ENCODE measurements at regions not wholly inside any gene's neighbourhood (a gene's known extent, or its start where the extent isn't known, plus 50 kb on each side); places are given as distances from the start of the nearest gene placed in this dataset.
"Not testable (repeated sequence)": the region's sequence is repeated elsewhere in the genome, so short reads cannot be mapped to it uniquely, and the experiment has no call there.

- WGBS: 95% methylated on average over 5 of the region's 5 CpGs
- no peak overlapping the region for H3K4me3 ChIP-seq (ENCODE audit: low read length in 2 of 2)
- no peaks in the 10 kb centered on the region for H3K9me3 ChIP-seq (ENCODE audit: control insufficient read depth in 2 of 2, insufficient read depth in 1 of 2, low read length in 1 of 2)
- H3K4me1 ChIP-seq (ENCODE audit: control insufficient read depth in 2 of 2, insufficient read depth in 2 of 2, low read length in 2 of 2): no peaks in the 10 kb centered on the region
- H3K27me3 ChIP-seq (ENCODE audit: control insufficient read depth in 2 of 2, insufficient read depth in 1 of 2, low read length in 1 of 2): no peaks in the 10 kb centered on the region
- no peak overlapping the region for H3K27ac ChIP-seq (ENCODE audit: low read depth in 1 of 2, low read length in 1 of 2)
- DNase-seq (ENCODE audit: low read depth in 6 of 9, low spot score in 9 of 9): no peak
- no peaks in the 10 kb centered on the region for H3K36me3 ChIP-seq (ENCODE audit: control insufficient read depth in 2 of 2, insufficient read depth in 2 of 2, low read length in 1 of 2)
Observed at GRCh38 chr5:131107128-131107527, 57.9 kb downstream of the HINT1 start.

DNA sequence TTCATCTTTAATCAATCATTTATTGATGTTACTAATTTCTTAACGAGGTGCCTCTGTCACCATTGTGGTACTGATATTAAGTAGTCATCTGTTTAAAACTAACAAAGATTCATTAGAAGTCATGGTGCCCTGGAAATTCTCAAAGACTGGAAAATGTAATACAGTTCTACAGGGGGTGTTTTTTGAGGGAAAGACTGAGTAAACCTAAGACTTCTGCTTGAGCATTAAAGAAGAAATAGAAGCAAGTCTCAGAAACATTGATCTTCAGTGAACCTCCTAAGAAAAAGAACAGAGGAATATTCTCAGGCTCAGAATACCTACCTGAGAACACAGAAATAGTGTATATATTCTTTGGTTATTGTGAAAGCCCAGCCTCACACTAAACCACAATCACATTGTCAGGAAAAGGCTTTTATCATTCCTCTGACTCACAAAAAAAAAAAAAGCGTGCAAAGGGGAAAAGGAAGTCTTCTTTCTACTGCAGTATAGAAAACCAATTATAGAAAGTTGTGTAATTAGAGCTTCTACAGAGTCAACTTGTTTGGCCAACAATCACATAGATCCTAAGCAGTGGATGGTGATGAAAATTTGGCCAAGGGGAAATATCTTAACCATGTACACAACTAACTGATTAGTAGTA is 60.8 kb downstream of the HINT1 start:
- DNase-seq (ENCODE audit: low read depth in 6 of 9, low spot score in 9 of 9): peak in 1 of 9 donors; percentile 12
- H3K36me3 ChIP-seq (ENCODE audit: control insufficient read depth in 2 of 2, insufficient read depth in 2 of 2, low read length in 1 of 2): no peaks in the 10 kb centered on the region

GRCh38 chr5:131096774-131097710 is 68.0 kb downstream of the HINT1 start:
- no peak overlapping the region for H3K4me3 ChIP-seq (ENCODE audit: low read length in 2 of 2)
- 92% methylated on average over 2 of the region's 2 CpGs for WGBS
- no peaks in the 10 kb centered on the region for H3K4me1 ChIP-seq (ENCODE audit: control insufficient read depth in 2 of 2, insufficient read depth in 2 of 2, low read length in 2 of 2)
- DNase-seq (ENCODE audit: low read depth in 6 of 9, low spot score in 9 of 9): no peak
- no peak overlapping the region for H3K27ac ChIP-seq (ENCODE audit: low read depth in 1 of 2, low read length in 1 of 2)
- no peaks in the 10 kb centered on the region for H3K9me3 ChIP-seq (ENCODE audit: control insufficient read depth in 2 of 2, insufficient read depth in 1 of 2, low read length in 1 of 2)
- no peaks in the 10 kb centered on the region for H3K36me3 ChIP-seq (ENCODE audit: control insufficient read depth in 2 of 2, insufficient read depth in 2 of 2, low read length in 1 of 2)
- no peaks in the 10 kb centered on the region for H3K27me3 ChIP-seq (ENCODE audit: control insufficient read depth in 2 of 2, insufficient read depth in 1 of 2, low read length in 1 of 2)

More for the DNA sequence above, 60.8 kb downstream of the HINT1 start:
- Histone ChIP-seq H3K4me1 (ENCODE audit: control insufficient read depth in 2 of 2, insufficient read depth in 2 of 2, low read length in 2 of 2) (no peaks in the 10 kb centered on the region), H3K27ac (ENCODE audit: low read depth in 1 of 2, low read length in 1 of 2) (no peak overlapping the region), H3K27me3 (ENCODE audit: control insufficient read depth in 2 of 2, insufficient read depth in 1 of 2, low read length in 1 of 2) (no peaks in the 10 kb centered on the region), H3K9me3 (ENCODE audit: control insufficient read depth in 2 of 2, insufficient read depth in 1 of 2, low read length in 1 of 2) (no peaks in the 10 kb centered on the region), H3K4me3 (ENCODE audit: low read length in 2 of 2) (no peak overlapping the region)
- 49% methylated on average over 2 of the region's 2 CpGs for WGBS

DNA sequence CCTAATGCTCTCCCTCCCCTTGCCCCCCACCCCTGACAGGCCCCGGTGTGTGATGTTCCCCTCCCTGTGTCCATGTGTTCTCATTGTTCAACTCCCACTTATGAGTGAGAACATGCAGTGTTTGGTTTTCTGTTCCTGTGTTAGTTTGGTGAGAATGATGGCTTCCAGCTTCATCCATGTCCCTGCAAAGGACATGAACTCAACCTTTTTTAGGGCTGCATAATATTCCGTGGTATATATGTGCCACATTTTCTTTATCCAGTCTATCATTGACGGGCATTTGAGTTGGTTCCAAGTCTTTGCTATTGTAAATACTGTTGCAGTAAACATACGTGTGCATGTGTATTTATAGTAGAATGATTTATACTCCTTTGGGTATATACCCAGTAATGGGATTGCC is 69.5 kb downstream of the HINT1 start:
- not testable (repeated sequence) for H3K4me3 ChIP-seq (ENCODE audit: low read length in 2 of 2); H3K27me3 ChIP-seq (ENCODE audit: control insufficient read depth in 2 of 2, insufficient read depth in 1 of 2, low read length in 1 of 2); H3K9me3 ChIP-seq (ENCODE audit: control insufficient read depth in 2 of 2, insufficient read depth in 1 of 2, low read length in 1 of 2); DNase-seq (ENCODE audit: low read depth in 6 of 9, low spot score in 9 of 9); H3K36me3 ChIP-seq (ENCODE audit: control insufficient read depth in 2 of 2, insufficient read depth in 2 of 2, low read length in 1 of 2); H3K27ac ChIP-seq (ENCODE audit: low read depth in 1 of 2, low read length in 1 of 2); H3K4me1 ChIP-seq (ENCODE audit: control insufficient read depth in 2 of 2, insufficient read depth in 2 of 2, low read length in 2 of 2)
- WGBS: over 99% methylated on average over 4 of the region's 4 CpGs

DNA sequence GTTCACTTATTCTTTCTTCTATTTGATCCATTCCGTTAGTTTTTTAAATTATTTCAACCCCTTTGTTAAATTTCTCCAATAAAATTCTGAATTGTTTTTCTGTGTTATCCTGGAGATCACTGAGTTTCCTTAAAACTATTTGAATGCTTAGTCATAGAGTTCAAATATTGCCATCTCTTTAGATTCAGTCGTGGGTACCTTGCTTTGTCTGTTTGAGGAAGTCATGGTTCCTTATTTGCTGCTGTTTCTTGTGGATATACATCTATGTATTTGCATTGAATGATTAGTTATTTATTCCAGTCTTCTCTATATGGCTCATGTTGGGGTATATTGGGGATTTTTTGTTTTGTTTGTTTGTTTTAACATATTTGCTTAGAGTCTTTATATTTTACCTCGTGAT is 80.6 kb downstream of the HINT1 start:
- H3K36me3 ChIP-seq (ENCODE audit: control insufficient read depth in 2 of 2, insufficient read depth in 2 of 2, low read length in 1 of 2): no peaks in the 10 kb centered on the region
- WGBS: 63% methylated on average over 3 of the region's 3 CpGs

DNA sequence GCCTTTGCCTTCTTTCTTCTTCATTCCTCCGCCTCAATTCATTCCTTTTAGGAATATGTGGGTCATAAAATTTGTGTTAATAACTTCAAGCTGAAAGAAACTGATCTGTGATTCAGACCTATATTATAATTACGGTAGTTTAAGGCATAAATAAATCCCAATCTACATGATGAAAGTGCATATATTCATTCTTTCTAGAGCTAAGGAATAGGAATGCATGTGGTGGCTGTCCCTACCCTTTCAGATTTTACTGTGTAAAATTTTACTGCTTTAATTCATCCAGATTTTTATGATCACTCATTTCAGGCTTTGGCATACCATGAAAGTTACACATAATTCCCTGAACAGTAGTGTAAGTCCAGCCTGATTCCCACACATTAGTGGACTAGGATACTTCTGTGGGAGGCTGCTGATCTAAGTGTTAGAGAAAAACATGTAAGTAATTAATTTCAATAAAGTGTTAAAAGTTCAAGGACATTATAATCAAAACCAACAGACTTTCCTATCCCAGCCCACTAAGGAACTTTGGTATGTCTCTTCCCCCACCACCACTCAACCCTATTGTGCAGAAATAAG is 83.1 kb downstream of the HINT1 start:
- DNase-seq (ENCODE audit: low read depth in 6 of 9, low spot score in 9 of 9): no peak
- H3K27me3 ChIP-seq (ENCODE audit: control insufficient read depth in 2 of 2, insufficient read depth in 1 of 2, low read length in 1 of 2): no peaks in the 10 kb centered on the region
- no peaks in the 10 kb centered on the region for H3K4me1 ChIP-seq (ENCODE audit: control insufficient read depth in 2 of 2, insufficient read depth in 2 of 2, low read length in 2 of 2)
- no peaks in the 10 kb centered on the region for H3K36me3 ChIP-seq (ENCODE audit: control insufficient read depth in 2 of 2, insufficient read depth in 2 of 2, low read length in 1 of 2)
- no peak overlapping the region for H3K27ac ChIP-seq (ENCODE audit: low read depth in 1 of 2, low read length in 1 of 2)
- H3K4me3 ChIP-seq (ENCODE audit: low read length in 2 of 2): no peak overlapping the region
- H3K9me3 ChIP-seq (ENCODE audit: control insufficient read depth in 2 of 2, insufficient read depth in 1 of 2, low read length in 1 of 2): peaks cover 0 to under 1% of the 10 kb centered on the region in 2 donors
- WGBS: 97% methylated on average over 2 of the region's 2 CpGs

More for the DNA sequence above, 80.6 kb downstream of the HINT1 start:
- Histone ChIP-seq H3K27ac (ENCODE audit: low read depth in 1 of 2, low read length in 1 of 2) (no peak overlapping the region), H3K4me1 (ENCODE audit: control insufficient read depth in 2 of 2, insufficient read depth in 2 of 2, low read length in 2 of 2) (no peaks in the 10 kb centered on the region), H3K9me3 (ENCODE audit: control insufficient read depth in 2 of 2, insufficient read depth in 1 of 2, low read length in 1 of 2) (peaks cover 0 to 8% of the 10 kb centered on the region in 2 donors), H3K4me3 (ENCODE audit: low read length in 2 of 2) (no peak overlapping the region), H3K27me3 (ENCODE audit: control insufficient read depth in 2 of 2, insufficient read depth in 1 of 2, low read length in 1 of 2) (no peaks in the 10 kb centered on the region)
- no peak for DNase-seq (ENCODE audit: low read depth in 6 of 9, low spot score in 9 of 9)

DNA sequence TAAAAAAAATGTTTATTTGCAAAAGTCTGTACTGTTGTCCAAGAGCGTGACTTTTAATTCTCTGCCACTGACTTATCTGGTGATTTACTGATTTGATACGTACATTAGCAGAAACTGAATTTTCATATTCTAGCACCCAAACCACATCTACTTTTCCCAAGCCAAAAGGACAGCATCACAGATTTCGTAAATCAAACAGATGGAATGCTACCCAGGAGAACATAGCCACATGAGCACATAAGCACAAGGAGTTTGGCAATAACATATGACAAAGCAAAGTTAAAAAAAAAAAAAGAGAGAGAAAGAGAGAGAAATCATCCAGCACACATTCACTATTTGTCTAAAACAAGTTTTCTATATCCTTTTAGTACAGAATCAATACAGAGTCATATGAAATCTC is 83.7 kb downstream of the HINT1 start:
- Histone ChIP-seq H3K36me3 (ENCODE audit: control insufficient read depth in 2 of 2, insufficient read depth in 2 of 2, low read length in 1 of 2) (no peaks in the 10 kb centered on the region), H3K27me3 (ENCODE audit: control insufficient read depth in 2 of 2, insufficient read depth in 1 of 2, low read length in 1 of 2) (no peaks in the 10 kb centered on the region), H3K9me3 (ENCODE audit: control insufficient read depth in 2 of 2, insufficient read depth in 1 of 2, low read length in 1 of 2) (no peaks in the 10 kb centered on the region), H3K27ac (ENCODE audit: low read depth in 1 of 2, low read length in 1 of 2) (no peak overlapping the region), H3K4me1 (ENCODE audit: control insufficient read depth in 2 of 2, insufficient read depth in 2 of 2, low read length in 2 of 2) (no peaks in the 10 kb centered on the region), H3K4me3 (ENCODE audit: low read length in 2 of 2) (no peak overlapping the region)
- 96% methylated on average over 3 of the region's 3 CpGs for WGBS
- no peak for DNase-seq (ENCODE audit: low read depth in 6 of 9, low spot score in 9 of 9)

- H3K36me3 ChIP-seq (ENCODE audit: control insufficient read depth in 2 of 2, insufficient read depth in 2 of 2, low read length in 1 of 2): no peaks in the 10 kb centered on the region
- 96% methylated on average over 2 of the region's 2 CpGs for WGBS
- H3K4me1 ChIP-seq (ENCODE audit: control insufficient read depth in 2 of 2, insufficient read depth in 2 of 2, low read length in 2 of 2): no peaks in the 10 kb centered on the region
- no peaks in the 10 kb centered on the region for H3K9me3 ChIP-seq (ENCODE audit: control insufficient read depth in 2 of 2, insufficient read depth in 1 of 2, low read length in 1 of 2)
- DNase-seq (ENCODE audit: low read depth in 6 of 9, low spot score in 9 of 9): no peak
- H3K4me3 ChIP-seq (ENCODE audit: low read length in 2 of 2): no peak overlapping the region
- H3K27ac ChIP-seq (ENCODE audit: low read depth in 1 of 2, low read length in 1 of 2): no peak overlapping the region
- no peaks in the 10 kb centered on the region for H3K27me3 ChIP-seq (ENCODE audit: control insufficient read depth in 2 of 2, insufficient read depth in 1 of 2, low read length in 1 of 2)
Observed at GRCh38 chr5:131079232-131079631, 85.8 kb downstream of the HINT1 start.
